Urinary bladder (tissue), 3 donors: ENCODE measurements at regions not wholly inside any gene's neighbourhood (a gene's known extent, or its start where the extent isn't known, plus 50 kb on each side); places are given as distances from the start of the nearest gene placed in this dataset.
"Not testable (repeated sequence)": the region's sequence is repeated elsewhere in the genome, so short reads cannot be mapped to it uniquely, and the experiment has no call there.

Source experiments
- DNase-seq: peaks from one replicate; pipeline ENCODE4 v3.0.0-alpha.2; 2015; ENCODE audit errors: extremely low spot score
- H3K27ac ChIP-seq: one replicate; pipeline ENCODE4 v1.5.1; 2013; ENCODE audit warnings: low read depth, mild to moderate bottlenecking, moderate library complexity
- H3K36me3 ChIP-seq: one replicate; pipeline ENCODE4 v1.6.1; 2013; ENCODE audit warnings: mild to moderate bottlenecking, moderate library complexity; ENCODE audit not compliant: insufficient read depth
- H3K4me1 ChIP-seq: one replicate; pipeline ENCODE4 v1.6.1; 2013; ENCODE audit warnings: mild to moderate bottlenecking, moderate library complexity; ENCODE audit not compliant: insufficient read depth
- H3K4me3 ChIP-seq: one replicate; pipeline ENCODE4 v1.5.1; 2013; ENCODE audit warnings: low read depth, low read length
- WGBS: extraction: QIAGEN DNeasy Blood & Tissue Kit; methylation state at CpG from one replicate; pipeline ENCODE4 v1.1.7; 2013; 5-methylcytosine and 5-hydroxymethylcytosine counted together
- donor health status: healthy with polysubstance abuse.
- donor health status: healthy.

DNA sequence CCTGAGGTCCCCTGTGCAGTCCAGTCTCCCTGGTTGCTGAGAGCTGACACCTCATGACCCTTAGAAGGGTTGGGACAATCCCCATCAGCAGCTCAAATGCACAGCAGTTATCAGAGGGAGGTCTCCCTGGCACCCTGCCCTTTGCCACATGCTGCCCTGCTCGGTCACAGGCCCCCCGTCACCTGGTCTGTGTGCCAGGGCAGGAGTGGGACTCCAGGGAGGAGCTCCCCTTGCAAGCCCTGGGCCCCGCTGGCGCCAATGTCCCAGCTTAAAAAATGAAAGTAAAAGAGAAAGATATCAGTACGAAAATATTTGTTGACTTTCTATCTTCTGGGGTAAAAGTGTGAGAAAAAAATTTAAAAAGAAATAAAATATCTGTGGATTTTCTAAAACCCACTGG lies 68.1 kb upstream of the SLC22A16 start:
- H3K27ac ChIP-seq: no peak overlapping the region
- WGBS: 65% methylated on average over 5 of the region's 5 CpGs

GRCh38 chr6:110543106-110543505 lies 66.7 kb upstream of the SLC22A16 start:
- no peak overlapping the region for H3K27ac ChIP-seq
- DNase-seq: no peak
- WGBS: 81% methylated on average over 5 of the region's 5 CpGs
- no peaks in the 10 kb centered on the region for H3K36me3 ChIP-seq
- H3K4me1 ChIP-seq: no peaks in the 10 kb centered on the region
- no peak overlapping the region for H3K4me3 ChIP-seq

More for the DNA sequence above, 68.1 kb upstream of the SLC22A16 start:
- no peaks in the 10 kb centered on the region for H3K4me1 ChIP-seq
- no peaks in the 10 kb centered on the region for H3K36me3 ChIP-seq
- no peak overlapping the region for H3K4me3 ChIP-seq
- no peak for DNase-seq

DNA sequence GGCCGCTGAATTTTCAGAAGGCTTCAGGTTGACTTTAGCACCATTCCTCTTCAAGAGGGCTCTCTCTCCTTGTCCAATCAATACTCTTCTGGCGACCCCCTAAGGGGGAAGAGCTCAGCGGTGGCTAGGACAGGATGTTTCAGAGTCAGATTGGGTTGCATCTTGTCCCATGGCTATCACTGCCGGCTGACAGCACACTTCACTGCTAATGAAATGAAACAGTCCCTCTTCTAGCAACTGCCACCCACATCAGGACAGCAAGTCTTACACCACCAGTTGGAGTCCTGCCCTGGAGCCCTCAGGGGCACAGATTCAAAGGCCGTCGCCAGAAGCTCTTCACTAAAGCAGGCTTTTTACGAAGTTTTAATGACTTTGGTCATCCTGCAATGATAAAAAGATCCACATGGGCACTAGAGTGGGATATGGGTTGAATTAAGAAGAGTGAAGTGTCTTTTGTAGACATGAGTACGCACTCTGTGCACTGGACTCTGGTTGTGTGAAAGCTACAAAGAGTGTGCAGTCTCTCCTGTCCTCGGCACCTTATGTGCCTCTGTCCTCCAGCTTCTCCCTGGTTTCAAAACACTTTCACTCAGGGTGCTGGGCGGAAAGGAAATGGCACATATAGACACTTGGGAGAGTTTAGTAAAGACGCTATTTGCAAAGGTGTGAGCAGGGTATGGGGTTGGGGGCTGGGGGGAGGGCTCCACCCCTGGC lies 66.1 kb upstream of the SLC22A16 start:
- Histone ChIP-seq H3K36me3 (no peaks in the 10 kb centered on the region), H3K4me1 (no peaks in the 10 kb centered on the region), H3K27ac (no peak overlapping the region), H3K4me3 (no peak overlapping the region)
- 46% methylated on average over 11 of the region's 11 CpGs for WGBS
- no peak for DNase-seq

DNA sequence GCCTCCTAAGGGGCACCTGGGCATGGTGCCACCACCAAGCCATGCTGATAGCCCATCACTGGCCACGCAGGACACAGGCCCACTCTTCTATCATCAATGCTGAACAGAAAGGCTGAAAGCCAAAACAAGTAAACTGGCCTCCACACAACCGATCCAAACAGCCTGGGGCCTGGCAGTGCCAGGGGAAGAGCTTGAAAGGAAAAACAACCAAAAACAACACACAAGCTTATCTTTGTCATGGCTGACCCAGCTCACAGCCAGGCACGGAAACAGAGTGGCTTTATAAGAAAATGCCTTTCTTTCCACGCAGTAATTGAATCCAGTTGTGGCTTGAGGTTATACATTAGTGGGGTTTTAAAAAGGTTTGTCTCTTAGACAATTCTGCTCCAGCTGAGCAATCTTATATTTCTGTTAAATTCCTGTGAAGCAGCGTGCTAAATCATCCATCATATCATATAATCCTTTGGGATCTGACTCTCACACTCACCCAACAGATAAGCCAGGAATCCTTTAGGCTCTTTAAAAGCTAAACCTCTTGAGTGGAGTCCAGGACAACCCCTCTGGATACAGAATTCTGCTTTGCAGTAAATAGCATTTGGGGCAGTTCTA lies 65.4 kb upstream of the SLC22A16 start:
- no peaks in the 10 kb centered on the region for H3K4me1 ChIP-seq
- WGBS: 33% methylated on average over 5 of the region's 5 CpGs
- H3K36me3 ChIP-seq: no peaks in the 10 kb centered on the region
- H3K4me3 ChIP-seq: no peak overlapping the region
- no peak overlapping the region for H3K27ac ChIP-seq
- no peak for DNase-seq

DNA sequence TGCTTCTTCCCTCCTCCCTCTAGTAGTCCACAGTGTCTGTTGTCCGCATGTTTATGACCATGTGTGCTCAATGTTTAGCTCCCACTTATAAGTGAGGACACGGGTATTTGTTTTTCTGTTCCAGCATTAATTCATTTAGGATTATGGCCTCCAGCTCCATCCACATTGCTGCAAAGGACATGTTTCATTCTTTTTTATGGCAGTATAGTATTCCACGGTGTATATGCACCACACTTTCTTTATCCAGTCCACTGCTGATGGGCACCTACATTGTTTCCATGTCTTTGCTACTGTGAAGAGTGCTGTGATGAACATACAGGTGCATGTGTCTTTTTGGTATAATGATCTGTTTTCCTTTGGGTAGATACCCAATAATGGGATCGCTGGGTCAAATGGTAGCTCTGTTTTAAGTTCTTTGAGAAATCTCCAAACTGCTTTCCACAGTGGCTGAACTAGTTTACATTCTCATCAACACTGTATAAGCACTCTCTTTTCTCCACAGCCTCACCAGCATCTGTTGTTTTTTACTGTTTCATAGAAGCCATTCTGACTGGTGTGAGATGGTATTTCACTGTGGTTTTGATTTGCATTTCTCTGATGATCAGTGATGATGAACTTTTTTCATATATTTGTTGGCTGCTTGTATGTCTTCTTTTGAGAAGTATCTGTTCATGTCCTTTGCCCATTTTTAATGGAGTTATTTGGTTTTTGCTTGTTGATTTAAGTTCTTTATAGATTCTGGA lies 63.0 kb upstream of the SLC22A16 start:
- H3K4me3 ChIP-seq, H3K27ac ChIP-seq, H3K36me3 ChIP-seq, DNase-seq, H3K4me1 ChIP-seq: not testable (repeated sequence)
- 95% methylated on average over 4 of the region's 4 CpGs for WGBS

DNA sequence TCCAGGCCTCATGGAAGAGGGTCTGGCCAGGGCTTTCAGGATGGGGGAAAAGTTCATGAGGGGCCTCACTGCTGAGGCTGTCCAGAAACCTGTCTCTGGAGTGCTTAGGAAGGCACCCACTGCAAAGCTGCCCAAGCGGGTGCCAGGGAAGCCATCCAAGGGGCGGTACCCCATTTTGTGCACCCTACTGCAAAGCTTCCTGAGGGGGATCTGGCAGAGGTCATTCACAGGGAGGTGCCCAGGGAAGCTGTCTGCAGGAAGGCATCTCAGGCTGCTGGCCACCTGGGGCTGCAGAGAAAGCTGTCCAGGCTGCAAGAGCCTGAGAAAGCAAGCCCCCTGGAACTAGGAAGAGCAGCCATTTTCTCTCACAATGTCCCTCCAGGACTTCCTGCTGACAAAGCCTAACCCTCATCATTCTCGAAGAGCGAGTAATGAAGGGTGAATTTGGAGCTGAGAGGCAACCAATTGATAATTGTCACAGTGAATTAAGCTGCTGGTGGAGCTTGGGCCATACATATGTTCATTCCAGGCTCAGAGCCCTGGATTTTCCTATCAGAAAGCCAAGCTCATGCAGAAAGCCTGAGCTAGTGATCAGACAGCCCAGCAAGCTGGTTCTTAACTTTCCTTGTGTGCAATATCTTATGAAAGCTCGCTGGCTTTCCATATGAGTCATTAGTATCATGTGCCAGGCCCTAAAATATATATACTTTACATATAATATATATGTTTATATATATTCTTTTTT lies 62.2 kb upstream of the SLC22A16 start:
- no peak for DNase-seq
- Histone ChIP-seq H3K4me1 (no peaks in the 10 kb centered on the region), H3K4me3 (no peak overlapping the region), H3K27ac (no peak overlapping the region), H3K36me3 (no peaks in the 10 kb centered on the region)
- 93% methylated on average over 5 of the region's 5 CpGs for WGBS

DNA sequence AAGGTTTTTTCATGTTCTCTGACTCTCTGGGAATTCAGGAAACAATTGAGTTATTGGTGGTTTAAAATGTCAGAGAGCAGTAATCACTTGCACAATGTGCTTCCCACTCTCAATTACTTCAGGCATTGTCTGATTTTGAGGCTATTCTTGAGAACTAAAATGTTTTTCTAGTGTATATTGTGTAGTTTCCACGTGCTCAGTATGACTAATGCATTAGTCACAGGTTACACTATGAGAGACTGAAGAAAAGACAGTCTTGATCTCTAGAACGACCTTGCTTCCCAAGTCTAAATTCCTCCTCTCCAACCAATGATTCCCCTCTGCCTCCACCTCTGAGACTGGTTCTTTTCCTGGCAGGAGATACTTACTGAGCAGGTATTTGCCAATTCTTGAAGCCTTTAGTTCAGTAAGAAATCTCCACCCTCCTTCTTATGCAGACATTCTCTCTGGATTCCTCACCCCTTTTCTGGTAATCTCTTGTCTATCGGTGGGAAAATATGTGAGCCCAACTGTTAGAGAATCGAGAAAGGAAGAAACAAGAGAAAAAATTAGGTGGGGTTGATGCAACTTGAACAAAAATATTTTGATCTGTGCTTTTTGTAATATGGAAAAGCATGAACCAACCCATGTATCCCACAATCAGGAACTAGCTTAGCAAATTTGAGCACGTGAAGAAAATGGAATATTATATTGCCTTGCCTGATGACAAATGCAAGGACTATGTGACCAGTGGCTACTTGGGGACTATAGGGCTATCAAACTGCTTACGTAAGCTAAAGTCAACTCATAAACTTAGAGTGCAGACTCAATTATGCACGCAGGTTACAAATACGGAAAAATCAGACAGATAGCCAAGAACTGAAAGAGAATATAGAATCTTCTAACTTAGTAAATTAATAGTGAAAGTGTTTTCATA lies 61.1 kb upstream of the SLC22A16 start:
- Histone ChIP-seq H3K4me1 (no peaks in the 10 kb centered on the region), H3K27ac (no peak overlapping the region), H3K36me3 (no peaks in the 10 kb centered on the region), H3K4me3 (no peak overlapping the region)
- WGBS: 53% methylated on average over 8 of the region's 8 CpGs
- no peak for DNase-seq

DNA sequence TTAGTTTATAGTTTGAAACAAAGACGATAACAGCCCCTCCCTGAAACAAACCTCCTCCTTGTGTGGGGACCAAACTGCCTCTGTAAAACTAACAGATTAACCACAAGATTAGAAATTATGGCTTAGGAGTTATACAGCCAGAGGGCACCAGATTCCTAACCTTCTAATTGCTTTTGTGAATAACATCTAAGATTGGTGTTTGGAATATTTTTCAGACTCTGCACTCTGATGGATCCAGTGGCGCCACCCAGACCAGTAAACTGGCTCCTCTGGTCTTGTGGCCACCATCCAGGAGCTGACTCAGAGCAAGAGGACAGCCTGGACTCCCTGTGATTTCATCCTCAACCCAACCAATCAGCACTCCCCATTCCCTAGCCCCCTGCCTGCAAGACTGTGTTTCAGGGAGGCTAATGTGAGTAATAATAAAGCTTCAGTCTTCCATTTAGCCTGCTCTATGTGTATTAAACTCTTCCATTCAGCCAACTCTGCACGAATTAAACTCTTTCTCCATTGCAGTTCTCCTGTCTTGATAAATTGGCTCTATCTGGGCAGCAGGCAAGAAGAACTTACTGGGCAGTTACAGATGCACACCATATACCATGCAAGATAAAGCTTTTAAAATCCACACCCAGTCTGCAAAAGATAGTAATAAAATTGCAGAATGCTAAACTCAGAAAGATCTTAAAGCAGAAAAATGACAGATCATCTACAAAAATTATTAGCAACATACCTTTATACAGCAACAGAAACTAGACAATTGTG lies 58.5 kb upstream of the SLC22A16 start:
- H3K4me1 ChIP-seq: no peaks in the 10 kb centered on the region
- no peak overlapping the region for H3K4me3 ChIP-seq
- no peak overlapping the region for H3K27ac ChIP-seq
- WGBS: 42% methylated on average over 3 of the region's 3 CpGs
- no peak for DNase-seq
- H3K36me3 ChIP-seq: no peaks in the 10 kb centered on the region

GRCh38 chr6:110532431-110532830 lies 56.0 kb upstream of the SLC22A16 start:
- Histone ChIP-seq H3K4me3 (no peak overlapping the region), H3K27ac (no peak overlapping the region), H3K36me3 (no peaks in the 10 kb centered on the region), H3K4me1 (no peaks in the 10 kb centered on the region)
- DNase-seq: no peak
- 68% methylated on average over 1 of the region's 1 CpG for WGBS

DNA sequence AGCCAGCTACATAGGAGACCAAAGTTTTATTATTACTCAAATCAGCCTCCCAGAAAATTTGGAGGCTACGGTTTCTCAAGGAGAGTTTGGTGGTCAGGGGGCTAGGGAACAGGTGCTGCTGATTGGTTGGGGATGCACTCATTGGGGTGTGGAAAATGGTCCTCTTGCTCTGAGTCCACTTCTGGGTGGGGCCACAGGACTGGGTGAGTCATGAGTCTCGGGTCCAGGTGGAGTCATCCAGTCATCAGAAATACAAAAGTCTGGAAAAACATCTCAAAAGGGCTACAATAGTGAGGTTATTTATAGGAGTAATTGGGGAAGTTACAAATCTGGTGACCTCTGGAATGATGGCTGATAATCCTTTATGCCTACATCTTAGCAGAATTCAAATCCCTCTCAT lies 54.3 kb upstream of the SLC22A16 start:
- no peak for DNase-seq
- Histone ChIP-seq H3K4me3 (no peak overlapping the region), H3K36me3 (no peaks in the 10 kb centered on the region), H3K27ac (no peak overlapping the region), H3K4me1 (no peaks in the 10 kb centered on the region)
- WGBS: 89% methylated on average over 2 of the region's 2 CpGs

GRCh38 chr6:110529907-110530306 lies 53.5 kb upstream of the SLC22A16 start:
- DNase-seq: no peak
- no peaks in the 10 kb centered on the region for H3K4me1 ChIP-seq
- H3K4me3 ChIP-seq: no peak overlapping the region
- H3K27ac ChIP-seq: no peak overlapping the region
- 86% methylated on average over 3 of the region's 3 CpGs for WGBS
- H3K36me3 ChIP-seq: no peaks in the 10 kb centered on the region

DNA sequence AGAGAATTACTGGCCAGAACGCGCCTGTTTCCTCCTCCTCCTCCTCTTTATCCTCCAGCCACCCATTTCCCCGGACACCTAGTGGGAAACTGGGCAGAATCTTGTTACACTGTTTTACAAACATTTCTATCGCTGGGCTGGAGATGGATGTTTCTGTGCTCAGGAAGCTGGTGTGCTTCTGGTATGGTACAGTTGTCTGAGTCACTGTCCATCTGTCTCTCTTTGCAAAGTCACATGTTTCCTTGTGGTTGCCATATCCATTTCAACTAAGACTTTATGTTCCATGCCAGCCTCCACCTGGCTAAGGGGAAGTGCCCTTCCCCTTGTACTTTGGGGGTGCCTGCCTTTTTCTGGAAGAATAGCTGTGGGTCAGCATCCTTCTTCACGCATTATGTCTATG lies 52.9 kb upstream of the SLC22A16 start:
- Histone ChIP-seq H3K4me1 (no peaks in the 10 kb centered on the region), H3K27ac (no peak overlapping the region), H3K36me3 (no peaks in the 10 kb centered on the region), H3K4me3 (no peak overlapping the region)
- 75% methylated on average over 5 of the region's 5 CpGs for WGBS
- no peak for DNase-seq
